ENCODE measurements at regions not wholly inside any gene's neighbourhood (a gene's known extent, or its start where the extent isn't known, plus 50 kb on each side); places are given as distances from the start of the nearest gene placed in this dataset.

GRCh38 chr10:35844686-35845085, 202.6 kb upstream of the FZD8 start:
- TF ChIP-seq, protein P1, sequence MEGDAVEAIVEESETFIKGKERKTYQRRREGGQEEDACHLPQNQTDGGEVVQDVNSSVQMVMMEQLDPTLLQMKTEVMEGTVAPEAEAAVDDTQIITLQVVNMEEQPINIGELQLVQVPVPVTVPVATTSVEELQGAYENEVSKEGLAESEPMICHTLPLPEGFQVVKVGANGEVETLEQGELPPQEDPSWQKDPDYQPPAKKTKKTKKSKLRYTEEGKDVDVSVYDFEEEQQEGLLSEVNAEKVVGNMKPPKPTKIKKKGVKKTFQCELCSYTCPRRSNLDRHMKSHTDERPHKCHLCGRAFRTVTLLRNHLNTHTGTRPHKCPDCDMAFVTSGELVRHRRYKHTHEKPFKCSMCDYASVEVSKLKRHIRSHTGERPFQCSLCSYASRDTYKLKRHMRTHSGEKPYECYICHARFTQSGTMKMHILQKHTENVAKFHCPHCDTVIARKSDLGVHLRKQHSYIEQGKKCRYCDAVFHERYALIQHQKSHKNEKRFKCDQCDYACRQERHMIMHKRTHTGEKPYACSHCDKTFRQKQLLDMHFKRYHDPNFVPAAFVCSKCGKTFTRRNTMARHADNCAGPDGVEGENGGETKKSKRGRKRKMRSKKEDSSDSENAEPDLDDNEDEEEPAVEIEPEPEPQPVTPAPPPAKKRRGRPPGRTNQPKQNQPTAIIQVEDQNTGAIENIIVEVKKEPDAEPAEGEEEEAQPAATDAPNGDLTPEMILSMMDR (IDR thresholded peaks at IDR 0.05; ENCODE audit: low read depth, low read length), result no peak
- TF ChIP-seq MYC (IDR thresholded peaks at IDR 0.05; ENCODE audit: low read depth, low read length) (no peak), MAX (IDR thresholded peaks at IDR 0.05; ENCODE audit: low read depth, low read length) (no peak)
